Suppressor macrophage (primary cell): ENCODE measurements at regions not wholly inside any gene's neighbourhood (a gene's known extent, or its start where the extent isn't known, plus 50 kb on each side); places are given as distances from the start of the nearest gene placed in this dataset.

Experiments
- DNase-seq, 4 experiments: peaks; one replicate each; pipeline ENCODE4 v3.0.0-alpha.2; 2020 to 2022

- no peak for DNase-seq
These were observed 62.6 kb upstream of the GGTLC1 start for GRCh38 chr20:24051160-24051559.

DNA sequence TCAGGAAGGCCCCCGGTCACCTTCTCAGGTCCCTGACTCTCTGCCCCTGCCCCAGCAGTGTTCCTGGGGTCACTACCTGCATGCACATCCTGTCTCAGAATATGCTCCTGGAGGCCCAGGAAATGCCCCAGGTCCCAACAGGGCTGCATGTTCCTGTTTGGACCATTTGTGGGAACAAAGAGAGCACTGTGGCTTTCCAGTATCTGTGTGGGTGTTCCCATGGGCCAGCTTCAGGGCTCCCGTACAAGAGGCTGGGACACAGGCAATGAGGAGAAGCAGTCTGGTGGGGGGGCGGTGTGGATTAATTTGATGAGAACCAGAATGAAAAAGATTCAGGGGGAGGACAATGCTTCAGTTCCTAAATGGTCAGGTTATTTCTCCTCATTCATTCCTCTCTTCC, 61.5 kb upstream of the GGTLC1 start:
- DNase-seq = no peak

DNA sequence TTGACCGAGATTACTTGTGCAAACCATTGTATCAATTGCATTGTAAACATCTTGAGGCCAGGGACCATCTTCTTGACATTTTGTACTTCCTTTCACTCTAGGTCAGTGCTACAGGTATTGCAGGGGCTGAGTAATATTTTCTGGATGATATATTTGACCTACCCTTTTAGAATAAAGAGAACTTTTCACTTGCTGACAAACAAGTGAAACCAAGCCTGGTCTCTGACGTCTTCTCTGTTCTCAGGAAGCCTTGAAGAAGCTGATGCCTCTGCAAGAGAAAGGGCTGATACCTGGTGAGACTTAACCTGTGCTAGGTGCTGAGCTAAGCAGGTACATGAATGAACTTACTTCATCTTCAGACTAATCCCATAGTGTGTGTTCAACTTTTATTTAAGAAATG, 60.5 kb upstream of the GGTLC1 start:
- DNase-seq = no peak

- no peak for DNase-seq
These were observed 59.5 kb upstream of the GGTLC1 start for GRCh38 chr20:24048024-24048611.

- no peak for DNase-seq
These were observed 58.3 kb upstream of the GGTLC1 start for GRCh38 chr20:24046888-24047287.

DNA sequence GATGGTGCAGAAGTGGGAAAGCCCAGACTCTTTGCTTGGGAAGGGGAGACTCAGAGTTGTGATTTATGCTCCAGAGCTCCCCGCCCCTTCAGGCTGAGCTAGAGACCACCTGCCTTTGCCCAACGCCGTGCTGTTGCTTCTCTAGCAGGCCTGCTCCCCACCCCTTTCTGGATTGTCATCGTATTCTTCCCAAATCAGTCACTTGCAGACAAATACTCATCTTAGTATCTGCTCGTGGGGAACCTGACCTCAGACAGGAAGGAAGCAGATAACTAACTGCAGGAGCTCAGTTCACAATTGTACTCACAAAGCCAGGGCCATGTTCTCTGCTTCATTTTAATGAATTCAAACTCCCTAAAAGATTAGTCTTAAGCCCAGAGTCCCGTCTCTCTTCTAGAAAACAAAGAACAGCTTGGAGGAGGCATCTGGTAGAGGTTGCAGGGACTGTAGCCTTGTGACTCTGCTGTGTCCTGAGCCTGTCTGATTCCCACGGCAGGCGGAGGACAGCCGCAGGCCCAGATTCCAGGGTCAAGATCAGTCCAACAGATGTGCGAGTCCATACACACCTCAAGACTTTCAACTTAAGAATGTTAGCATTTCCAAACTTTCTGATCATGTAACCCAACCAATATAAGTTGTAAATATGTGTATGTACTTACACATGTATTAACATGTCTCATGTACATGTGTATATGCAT, 57.2 kb upstream of the GGTLC1 start:
- DNase-seq = no peak

- DNase-seq = no peak
These were observed 54.7 kb upstream of the GGTLC1 start for GRCh38 chr20:24043294-24043693.

DNA sequence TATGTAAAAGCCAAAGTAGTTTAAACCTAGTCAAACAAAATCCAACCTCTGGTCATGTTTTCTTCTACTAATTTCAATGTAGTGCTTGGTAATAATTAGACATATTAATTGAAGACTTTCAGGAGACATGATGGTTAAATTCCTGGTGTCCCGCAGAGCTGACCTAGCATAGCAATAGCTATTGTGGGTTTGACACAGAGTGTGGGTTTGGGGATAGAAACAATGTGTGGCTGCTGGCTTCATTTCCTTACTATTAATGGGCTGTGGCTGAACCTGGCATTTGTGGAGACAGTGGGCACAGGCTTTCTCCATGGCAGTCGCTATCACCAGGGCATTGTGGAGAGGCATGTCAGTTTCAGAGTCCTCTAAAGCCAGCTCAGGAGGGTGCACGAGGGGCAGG, 54.1 kb upstream of the GGTLC1 start:
- DNase-seq = no peak

- DNase-seq = no peak
These were observed 52.4 kb upstream of the GGTLC1 start for GRCh38 chr20:24040896-24041459.

DNA sequence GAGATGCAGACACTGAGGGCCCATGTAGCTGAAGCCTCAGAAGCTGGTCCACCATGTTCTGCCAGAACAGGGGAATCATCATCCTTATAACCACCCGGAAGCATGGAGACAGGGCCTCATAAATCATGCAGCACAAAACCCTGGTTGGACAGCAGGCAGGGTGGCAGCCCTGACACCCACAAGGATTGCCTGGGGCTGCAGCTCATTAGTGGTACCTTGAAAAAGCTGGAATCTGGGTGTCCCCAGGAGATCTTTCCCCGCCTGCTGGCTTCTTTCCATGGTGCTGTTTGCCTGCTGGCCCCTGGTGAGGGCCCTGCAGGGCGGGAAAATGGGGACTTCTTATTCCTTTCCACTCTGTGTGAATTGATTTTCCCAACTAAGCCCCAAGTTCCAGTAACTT, 50.6 kb upstream of the GGTLC1 start:
- DNase-seq = no peak
